Subcutaneous abdominal adipose tissue (tissue), 5 donors: ENCODE measurements at regions not wholly inside any gene's neighbourhood (a gene's known extent, or its start where the extent isn't known, plus 50 kb on each side); places are given as distances from the start of the nearest gene placed in this dataset.

Source experiments
- H3K27ac ChIP-seq: one replicate; pipeline ENCODE4 v1.7.0; 2013; ENCODE audit warnings: low read depth, mild to moderate bottlenecking, inconsistent platforms, low read length, moderate library complexity
- H3K27me3 ChIP-seq, 5 donors: one replicate each; pipeline ENCODE4 v1.7.0; 2013; ENCODE audit warnings: low read length in 5 of 5, inconsistent platforms in 1 of 5; ENCODE audit not compliant: control insufficient read depth in 5 of 5, insufficient read depth in 4 of 5
- H3K36me3 ChIP-seq, 5 donors: one replicate each; pipeline ENCODE4 v1.7.0; 2013; ENCODE audit warnings: low read length in 5 of 5; ENCODE audit not compliant: control insufficient read depth in 5 of 5, insufficient read depth in 5 of 5
- H3K4me1 ChIP-seq, 5 donors: one replicate each; pipeline ENCODE4 v1.7.0; 2013; ENCODE audit warnings: low read length in 5 of 5, mild to moderate bottlenecking in 3 of 5, moderate library complexity in 1 of 5; ENCODE audit not compliant: control insufficient read depth in 5 of 5, insufficient read depth in 5 of 5
- H3K4me3 ChIP-seq, 5 donors: one replicate each; pipeline ENCODE4 v1.7.0; 2013; ENCODE audit warnings: low read length in 5 of 5, low read depth in 1 of 5
- H3K9ac ChIP-seq, 5 donors: one replicate each; pipeline ENCODE4 v1.7.0; 2013; ENCODE audit warnings: low read length in 5 of 5, mild to moderate bottlenecking in 4 of 5, moderate library complexity in 3 of 5
- H3K9me3 ChIP-seq, 5 donors: one replicate each; pipeline ENCODE4 v1.7.0; 2013; ENCODE audit warnings: low read length in 5 of 5; ENCODE audit not compliant: control insufficient read depth in 5 of 5
- donor health status: healthy.
- donor health status: healthy.
- donor health status: healthy.
- donor health status: healthy.
- donor health status: healthy.

- peaks cover 0 to 2% (median 0%) of the 10 kb centered on the region in 5 donors for H3K4me1 ChIP-seq
- H3K36me3 ChIP-seq = no peaks in the 10 kb centered on the region
- no peak overlapping the region for H3K9ac ChIP-seq
- no peak overlapping the region for H3K27ac ChIP-seq
- no peaks in the 10 kb centered on the region for H3K27me3 ChIP-seq
- H3K4me3 ChIP-seq = no peak overlapping the region
- peaks cover 0 to 2% (median 0%) of the 10 kb centered on the region in 5 donors for H3K9me3 ChIP-seq
Measured at GRCh38 chr6:18335948-18336347, 51.2 kb upstream of the RNF144B start.

- peaks cover 0 to 2% (median 0%) of the 10 kb centered on the region in 5 donors for H3K4me1 ChIP-seq
- H3K36me3 ChIP-seq = no peaks in the 10 kb centered on the region
- H3K9me3 ChIP-seq = peaks cover 0 to 2% (median 0%) of the 10 kb centered on the region in 5 donors
- no peaks in the 10 kb centered on the region for H3K27me3 ChIP-seq
- H3K4me3 ChIP-seq = no peak overlapping the region
- H3K27ac ChIP-seq = no peak overlapping the region
- H3K9ac ChIP-seq = no peak overlapping the region
Measured at GRCh38 chr6:18334251-18334650, 52.9 kb upstream of the RNF144B start.

DNA sequence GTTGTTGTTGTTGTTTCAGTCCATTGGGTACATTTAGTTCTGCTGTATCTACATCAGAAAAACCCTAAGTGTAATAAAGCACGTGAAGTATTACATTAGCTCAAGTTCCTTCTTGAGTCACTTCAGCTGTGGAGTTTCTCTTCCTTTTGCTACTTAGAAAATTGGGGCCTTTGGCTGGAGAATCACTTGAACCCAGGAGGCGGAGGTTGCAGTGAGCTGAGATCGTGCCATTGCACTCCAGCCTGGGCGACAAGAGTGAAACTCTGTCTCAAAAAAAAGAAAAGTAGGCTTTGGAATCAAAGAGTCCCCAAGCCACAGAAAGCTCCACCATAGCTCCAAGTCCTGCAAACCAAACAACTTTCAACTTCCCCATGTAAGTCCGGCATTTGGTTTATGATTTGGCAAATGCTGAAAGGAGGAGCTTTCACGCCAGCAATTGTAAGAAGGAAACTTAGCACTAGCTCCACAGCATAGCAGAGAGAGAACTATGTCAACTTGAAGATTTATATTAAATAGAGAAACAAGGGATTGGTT lies 56.5 kb upstream of the RNF144B start:
- Histone ChIP-seq H3K27ac (no peak overlapping the region), H3K36me3 (no peaks in the 10 kb centered on the region), H3K9ac (no peak overlapping the region), H3K4me3 (no peak overlapping the region), H3K4me1 (peaks cover 0 to 6% (median 0%) of the 10 kb centered on the region in 5 donors), H3K27me3 (no peaks in the 10 kb centered on the region), H3K9me3 (peaks cover 0 to 2% (median 0%) of the 10 kb centered on the region in 5 donors)

DNA sequence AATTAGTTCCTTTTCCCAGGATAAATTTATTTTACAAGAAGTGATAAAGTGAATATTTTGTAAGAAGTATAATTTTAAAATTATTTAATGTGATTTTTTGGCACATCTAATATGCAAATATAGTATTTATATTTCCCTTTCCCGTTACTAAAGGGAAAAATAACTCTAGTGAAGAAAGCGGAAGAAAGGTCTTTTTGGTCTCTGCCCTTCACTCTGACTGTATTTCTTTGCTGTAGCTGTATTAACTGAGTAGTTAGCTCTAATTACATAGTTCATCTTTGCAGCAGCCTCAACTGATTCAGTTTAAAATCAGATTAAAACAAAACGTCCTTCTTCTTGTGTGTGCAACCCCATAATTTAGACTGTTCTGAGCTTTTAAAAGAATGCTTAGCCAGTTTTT lies 57.4 kb upstream of the RNF144B start:
- H3K27me3 ChIP-seq = no peaks in the 10 kb centered on the region
- peaks cover 0 to 6% (median 0%) of the 10 kb centered on the region in 5 donors for H3K4me1 ChIP-seq
- H3K9me3 ChIP-seq = peaks cover 0 to 2% (median 0%) of the 10 kb centered on the region in 5 donors
- peak overlapping the region in 1 of 5 donors; percentile 30 for H3K9ac ChIP-seq
- no peaks in the 10 kb centered on the region for H3K36me3 ChIP-seq
- no peak overlapping the region for H3K27ac ChIP-seq
- no peak overlapping the region for H3K4me3 ChIP-seq

DNA sequence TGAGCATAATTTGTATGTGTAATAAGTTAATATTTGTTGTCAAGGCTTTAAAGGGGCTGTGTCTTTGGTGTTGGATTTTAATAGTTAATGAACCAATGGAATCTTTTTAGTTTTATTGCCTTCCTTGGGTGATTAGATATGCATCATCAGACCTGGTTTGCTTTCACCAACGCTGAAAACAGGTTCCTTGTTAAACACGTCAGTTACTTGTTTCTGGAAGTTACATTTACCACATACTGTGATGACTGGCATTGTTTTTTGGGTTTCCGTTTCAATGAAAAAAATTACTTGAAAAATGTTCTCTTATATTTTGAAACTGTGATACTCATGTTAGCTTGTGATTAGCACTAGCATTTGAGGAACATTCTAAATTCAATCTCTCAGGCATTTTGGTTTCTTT lies 58.6 kb upstream of the RNF144B start:
- no peaks in the 10 kb centered on the region for H3K27me3 ChIP-seq
- peaks cover 0 to 9% (median 0%) of the 10 kb centered on the region in 5 donors for H3K4me1 ChIP-seq
- no peak overlapping the region for H3K27ac ChIP-seq
- H3K9me3 ChIP-seq = peaks cover 0 to 2% (median 0%) of the 10 kb centered on the region in 5 donors
- no peak overlapping the region for H3K9ac ChIP-seq
- no peaks in the 10 kb centered on the region for H3K36me3 ChIP-seq
- H3K4me3 ChIP-seq = no peak overlapping the region

GRCh38 chr6:18328070-18328469 lies 59.1 kb upstream of the RNF144B start:
- H3K27ac ChIP-seq = no peak overlapping the region
- peaks cover 0 to 9% (median 0%) of the 10 kb centered on the region in 5 donors for H3K4me1 ChIP-seq
- H3K9ac ChIP-seq = no peak overlapping the region

DNA sequence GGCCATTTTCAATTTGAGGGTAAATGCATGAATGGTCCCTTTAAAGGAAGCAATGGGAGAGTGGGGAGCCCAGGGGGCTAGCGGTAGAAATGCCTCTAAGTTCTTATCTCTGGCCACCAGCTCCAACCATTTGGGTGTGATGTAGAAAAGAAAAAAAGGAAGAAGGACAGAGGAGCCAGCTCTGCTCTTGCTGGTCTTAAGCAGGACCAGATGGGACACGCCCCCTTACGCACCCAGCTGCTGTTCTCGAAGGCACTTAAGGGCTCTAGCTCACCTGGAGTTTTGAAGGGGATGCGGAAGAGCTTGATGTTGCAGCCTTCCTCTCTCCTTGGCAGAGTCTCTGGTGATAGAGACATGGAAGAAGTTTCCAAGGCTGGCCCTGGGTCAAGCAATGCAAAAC lies 59.5 kb upstream of the RNF144B start:
- Histone ChIP-seq H3K27ac (no peak overlapping the region), H3K9ac (no peak overlapping the region), H3K4me3 (no peak overlapping the region), H3K36me3 (no peaks in the 10 kb centered on the region), H3K27me3 (no peaks in the 10 kb centered on the region), H3K4me1 (peaks cover 0 to 9% (median 0%) of the 10 kb centered on the region in 5 donors), H3K9me3 (no peaks in the 10 kb centered on the region)

More at GRCh38 chr6:18328070-18328469, 59.1 kb upstream of the RNF144B start:
- Histone ChIP-seq H3K36me3 (no peaks in the 10 kb centered on the region), H3K27me3 (no peaks in the 10 kb centered on the region), H3K9me3 (peaks cover 0 to 2% (median 0%) of the 10 kb centered on the region in 5 donors), H3K4me3 (no peak overlapping the region)

DNA sequence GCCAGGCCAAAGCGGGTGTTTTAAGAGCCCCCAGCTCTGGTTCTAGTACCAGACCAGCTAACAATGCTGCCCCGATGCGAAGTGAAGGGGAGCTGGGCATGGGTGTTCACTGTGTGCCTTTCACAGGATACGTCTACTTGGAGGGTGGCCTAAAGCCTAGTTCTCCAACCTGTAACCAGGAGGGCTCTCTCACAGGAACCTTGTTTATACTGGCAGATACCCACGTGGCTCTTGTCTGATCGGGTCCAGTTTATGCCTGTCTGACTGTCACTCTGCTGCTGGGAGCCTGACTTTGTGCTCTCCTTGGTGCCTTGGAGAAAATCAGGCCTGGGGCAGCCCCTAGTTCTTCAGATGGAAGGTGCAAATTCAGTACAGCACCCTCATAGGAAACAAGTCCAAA lies 60.2 kb upstream of the RNF144B start:
- no peaks in the 10 kb centered on the region for H3K27me3 ChIP-seq
- H3K9ac ChIP-seq = no peak overlapping the region
- no peak overlapping the region for H3K4me3 ChIP-seq
- H3K36me3 ChIP-seq = no peaks in the 10 kb centered on the region
- H3K9me3 ChIP-seq = no peaks in the 10 kb centered on the region
- H3K27ac ChIP-seq = no peak overlapping the region
- peaks cover 0 to 9% (median 0%) of the 10 kb centered on the region in 5 donors for H3K4me1 ChIP-seq

DNA sequence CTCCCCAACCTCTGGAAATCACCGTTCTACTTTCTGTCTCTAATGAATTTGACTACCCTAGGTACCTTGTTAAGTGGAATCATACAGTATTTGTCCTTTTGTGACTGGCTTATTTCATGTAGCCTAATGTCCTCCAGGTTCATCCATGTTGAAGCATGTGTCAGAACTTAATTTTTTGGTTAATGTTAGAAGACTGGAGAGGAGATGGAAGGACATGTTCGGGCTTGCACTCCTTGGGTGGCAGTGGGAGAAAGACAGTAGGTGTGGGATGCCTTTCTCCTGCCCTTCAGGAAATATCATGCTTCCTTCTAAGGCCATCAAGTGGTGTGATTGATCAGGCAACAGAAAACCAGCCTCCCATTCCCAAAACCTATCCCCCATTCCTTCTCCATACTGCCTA lies 61.1 kb upstream of the RNF144B start:
- H3K36me3 ChIP-seq = no peaks in the 10 kb centered on the region
- no peak overlapping the region for H3K27ac ChIP-seq
- H3K9ac ChIP-seq = no peak overlapping the region
- no peaks in the 10 kb centered on the region for H3K27me3 ChIP-seq
- no peaks in the 10 kb centered on the region for H3K9me3 ChIP-seq
- peaks cover 0 to 9% (median 0%) of the 10 kb centered on the region in 5 donors for H3K4me1 ChIP-seq
- no peak overlapping the region for H3K4me3 ChIP-seq

DNA sequence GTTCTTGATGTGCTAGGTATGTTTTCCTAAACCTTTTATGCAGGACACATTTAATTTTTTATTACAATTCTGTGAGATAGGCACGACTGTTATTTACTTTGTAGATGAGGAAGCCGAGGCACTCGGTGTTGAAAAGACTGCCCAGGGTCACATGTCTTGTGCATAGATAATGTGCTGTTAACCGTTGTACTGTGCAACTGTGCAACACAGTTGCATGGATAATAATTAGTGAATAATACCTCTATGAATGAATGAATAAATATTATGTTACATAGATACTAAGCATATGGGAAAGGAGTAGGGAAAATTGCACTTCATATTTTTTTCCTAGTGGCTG lies 60.3 kb upstream of the DEK start:
- H3K27me3 ChIP-seq = no peaks in the 10 kb centered on the region
- H3K36me3 ChIP-seq = no peaks in the 10 kb centered on the region
- no peak overlapping the region for H3K9ac ChIP-seq
- H3K27ac ChIP-seq = no peak overlapping the region
- no peak overlapping the region for H3K4me3 ChIP-seq
- peaks cover 0 to 9% (median 0%) of the 10 kb centered on the region in 5 donors for H3K4me1 ChIP-seq
- no peaks in the 10 kb centered on the region for H3K9me3 ChIP-seq
